H1 (cell line): ENCODE measurements at regions not wholly inside any gene's neighbourhood (a gene's known extent, or its start where the extent isn't known, plus 50 kb on each side); places are given as distances from the start of the nearest gene placed in this dataset.

ENCODE experiments used
- KDM4A ChIP-seq: IDR thresholded peaks from one replicate; pipeline ENCODE4 v1.7.1; 2012; ENCODE audit warnings: low read depth, mild to moderate bottlenecking, moderate library complexity, low read length, inconsistent platforms; ENCODE audit not compliant: severe bottlenecking
- TCF12 ChIP-seq: IDR thresholded peaks from 2 replicates; pipeline ENCODE4 v1.6.1; 2011; ENCODE audit warnings: low read depth, mild to moderate bottlenecking, low read length

- TF ChIP-seq TCF12: no peak
- TF ChIP-seq KDM4A: no peak
Measured at GRCh38 chr1:185490924-185491323, 173.9 kb upstream of the IVNS1ABP start (continued).
